NB4 (cell line): ENCODE measurements at regions not wholly inside any gene's neighbourhood (a gene's known extent, or its start where the extent isn't known, plus 50 kb on each side); places are given as distances from the start of the nearest gene placed in this dataset.

ENCODE experiments used
- MYC ChIP-seq: IDR thresholded peaks from 2 replicates; pipeline ENCODE4 v1.6.1; 2011; ENCODE audit warnings: low read depth, low read length
- POLR2A ChIP-seq: IDR thresholded peaks from 2 replicates; pipeline ENCODE4 v1.6.1; 2011; ENCODE audit warnings: mild to moderate bottlenecking; ENCODE audit not compliant: insufficient read length; ENCODE audit errors: extremely low read depth
- TF ChIP-seq, protein P1 (sequence below): IDR thresholded peaks from one replicate; pipeline ENCODE4 v1.5.1; 2012; ENCODE audit warnings: low read depth, low read length

DNA sequence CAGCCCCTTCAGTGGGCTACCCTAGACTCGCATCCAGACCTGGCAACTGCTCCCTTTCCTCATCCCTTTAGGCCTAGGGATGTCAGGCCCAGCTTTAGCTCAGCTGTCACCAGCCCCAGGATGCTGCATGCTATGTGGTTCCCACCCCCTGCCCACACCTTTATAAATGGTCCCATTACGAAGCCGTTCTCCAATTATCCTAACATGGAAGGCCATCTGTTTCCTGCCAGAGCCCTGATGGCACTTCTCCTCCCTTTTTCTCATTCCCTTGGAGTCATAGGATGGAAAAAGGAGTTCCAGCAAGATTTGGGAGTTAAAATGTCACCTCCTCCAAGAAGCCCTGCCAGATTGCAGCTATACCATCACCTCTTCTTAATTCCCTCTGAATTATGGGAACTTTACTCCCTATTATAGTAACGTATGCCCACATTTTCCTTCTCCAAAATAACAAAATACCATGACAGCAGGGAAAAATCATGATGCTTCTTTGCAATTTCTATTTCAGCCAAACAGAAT is 205.0 kb upstream of the GRIK3 start:
- TF ChIP-seq POLR2A (no peak), MYC (no peak)
- TF ChIP-seq, protein P1, sequence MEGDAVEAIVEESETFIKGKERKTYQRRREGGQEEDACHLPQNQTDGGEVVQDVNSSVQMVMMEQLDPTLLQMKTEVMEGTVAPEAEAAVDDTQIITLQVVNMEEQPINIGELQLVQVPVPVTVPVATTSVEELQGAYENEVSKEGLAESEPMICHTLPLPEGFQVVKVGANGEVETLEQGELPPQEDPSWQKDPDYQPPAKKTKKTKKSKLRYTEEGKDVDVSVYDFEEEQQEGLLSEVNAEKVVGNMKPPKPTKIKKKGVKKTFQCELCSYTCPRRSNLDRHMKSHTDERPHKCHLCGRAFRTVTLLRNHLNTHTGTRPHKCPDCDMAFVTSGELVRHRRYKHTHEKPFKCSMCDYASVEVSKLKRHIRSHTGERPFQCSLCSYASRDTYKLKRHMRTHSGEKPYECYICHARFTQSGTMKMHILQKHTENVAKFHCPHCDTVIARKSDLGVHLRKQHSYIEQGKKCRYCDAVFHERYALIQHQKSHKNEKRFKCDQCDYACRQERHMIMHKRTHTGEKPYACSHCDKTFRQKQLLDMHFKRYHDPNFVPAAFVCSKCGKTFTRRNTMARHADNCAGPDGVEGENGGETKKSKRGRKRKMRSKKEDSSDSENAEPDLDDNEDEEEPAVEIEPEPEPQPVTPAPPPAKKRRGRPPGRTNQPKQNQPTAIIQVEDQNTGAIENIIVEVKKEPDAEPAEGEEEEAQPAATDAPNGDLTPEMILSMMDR: no peak
